ENCODE measurements at regions not wholly inside any gene's neighbourhood (a gene's known extent, or its start where the extent isn't known, plus 50 kb on each side); places are given as distances from the start of the nearest gene placed in this dataset.

DNA sequence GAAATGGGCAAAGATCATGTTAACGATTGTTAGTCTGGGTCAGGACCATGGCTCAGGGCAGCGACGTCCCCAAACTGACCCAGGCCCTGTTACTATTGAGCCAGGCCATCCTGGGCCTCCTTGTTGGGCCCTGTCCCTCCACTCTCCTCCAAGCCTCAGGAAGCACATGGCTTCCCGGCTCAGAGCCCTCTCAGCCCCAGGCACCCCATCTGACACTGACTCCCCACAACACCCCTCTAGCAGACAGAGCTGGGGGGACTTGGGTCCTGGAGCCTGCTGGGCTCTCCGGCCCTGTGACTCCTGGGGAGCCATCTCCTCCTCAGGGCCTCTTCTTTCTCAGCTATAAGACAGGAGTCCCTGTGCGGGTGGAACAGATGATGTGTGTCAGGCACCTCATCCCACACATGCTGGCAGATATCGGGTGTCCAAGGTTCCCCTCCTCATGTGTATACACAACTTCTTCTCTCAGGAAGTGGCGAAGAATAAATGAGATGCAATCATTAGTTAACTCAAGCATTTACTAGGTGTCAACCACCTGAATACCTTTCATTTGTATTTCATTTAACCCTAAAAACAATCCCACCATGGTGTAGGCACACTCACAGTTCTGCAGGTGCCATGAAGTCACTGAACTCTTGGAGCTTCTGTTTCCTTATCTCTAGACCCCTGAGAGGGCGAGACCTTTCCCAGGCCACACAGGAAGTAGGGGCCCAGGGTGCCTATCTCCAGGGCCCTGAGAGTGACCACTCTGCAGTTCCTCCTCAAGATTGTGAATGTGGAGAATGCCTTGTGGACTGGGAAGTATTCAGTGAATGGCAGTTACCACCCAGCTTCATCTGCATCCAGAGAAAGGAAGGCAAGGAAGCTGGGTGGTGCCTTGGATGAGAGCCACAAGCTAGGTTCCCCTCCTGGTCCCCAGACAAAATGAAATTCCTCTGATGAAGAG is 282.5 kb upstream of the TLE3 start (continued):
- TF ChIP-seq, protein P1, sequence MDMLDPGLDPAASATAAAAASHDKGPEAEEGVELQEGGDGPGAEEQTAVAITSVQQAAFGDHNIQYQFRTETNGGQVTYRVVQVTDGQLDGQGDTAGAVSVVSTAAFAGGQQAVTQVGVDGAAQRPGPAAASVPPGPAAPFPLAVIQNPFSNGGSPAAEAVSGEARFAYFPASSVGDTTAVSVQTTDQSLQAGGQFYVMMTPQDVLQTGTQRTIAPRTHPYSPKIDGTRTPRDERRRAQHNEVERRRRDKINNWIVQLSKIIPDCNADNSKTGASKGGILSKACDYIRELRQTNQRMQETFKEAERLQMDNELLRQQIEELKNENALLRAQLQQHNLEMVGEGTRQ (IDR thresholded peaks at IDR 0.05; ENCODE audit: low read depth, low read length): no peak

GRCh38 chr15:70379134-70379533 is 281.4 kb upstream of the TLE3 start:
- Histone ChIP-seq H3K4ac (ENCODE audit: low read depth, low read length) (no peak overlapping the region), H4K5ac (ENCODE audit: low read depth, low read length) (no peak overlapping the region), H3K79me1 (ENCODE audit: low read depth in 1 of 2, low read length in 2 of 2) (no peaks in the 10 kb centered on the region), H3K14ac (replicated peaks; ENCODE audit: low read depth, low read length) (no peak overlapping the region), H3K9ac (ENCODE audit: low read depth, low read length) (no peak overlapping the region), H3K27ac (ENCODE audit: insufficient read depth, low read length) (no peak overlapping the region), H4K20me1 (ENCODE audit: insufficient read depth, low read length) (no peaks in the 10 kb centered on the region), H3K23ac (ENCODE audit: low read depth, low read length) (no peak overlapping the region), H3K9me3 (ENCODE audit: control insufficient read depth, insufficient read depth, low read length) (peaks cover 9% of the 10 kb centered on the region), H3K56ac (ENCODE audit: extremely low read depth, insufficient read depth, low read length) (no peak overlapping the region), H3K18ac (ENCODE audit: low read depth, low read length) (no peak overlapping the region), H2BK5ac (ENCODE audit: low read depth, low read length, poor library complexity, severe bottlenecking) (no peak overlapping the region), H3K4me2 (ENCODE audit: low read depth, low read length) (no peak overlapping the region), H2BK120ac (ENCODE audit: low read depth, low read length) (no peak overlapping the region), H2AK9ac (replicated peaks; ENCODE audit: low read depth, low read length, poor library complexity) (no peak overlapping the region), H3K4me1 (ENCODE audit: control insufficient read depth, insufficient read depth, low read length) (no peaks in the 10 kb centered on the region), H3K27me3 (ENCODE audit: control insufficient read depth, insufficient read depth, low read length) (peaks cover 66% of the 10 kb centered on the region), H3K9me1 (ENCODE audit: insufficient read depth, low read length) (no peaks in the 10 kb centered on the region), H2BK20ac (ENCODE audit: low read depth, low read length) (no peak overlapping the region), H2AK5ac (ENCODE audit: low read depth, low read length) (no peak overlapping the region), H2AFZ (replicated peaks; ENCODE audit: low read length, poor library complexity) (no peak overlapping the region), H3K4me3 (ENCODE audit: insufficient read depth, low read depth, low read length) (no peak overlapping the region), H4K8ac (ENCODE audit: low read depth in 2 of 2, low read length in 2 of 2) (no peak overlapping the region), H4K91ac (ENCODE audit: insufficient read depth, low read depth, low read length) (no peak overlapping the region), H3K36me3 (ENCODE audit: control insufficient read depth, insufficient read depth, low read length) (no peaks in the 10 kb centered on the region), H2BK15ac (ENCODE audit: low read depth, low read length) (no peak overlapping the region)
- no peak for DNase-seq
- dilution Hi-C loops (cut with HindIII; ENCODE audit: low sequenced_read_pairs, unreplicated experiment) (no loop called here), intact Hi-C loops (cut with micrococcal nuclease) (loop anchor here (10.0 kb wide), 1 partner anchor 96 kb away; no protein-coding TSS in a partner anchor), in situ Hi-C loops (cut with MboI; ENCODE audit: low sequenced_read_pairs) (no loop called here)
- no peak for ATAC-seq (ENCODE audit: low read depth)
- POLR2A ChIA-PET (ENCODE audit: unreplicated experiment): no interaction called here
- no TSS peak for BruUV-seq (replicated peaks)
- CTCF ChIA-PET: no interaction called here
- WGBS, 2 experiments (ENCODE audit: extremely low coverage in 2 of 2, insufficient read length in 1 of 2): no CpG with 5 or more reads among the region's 9 CpGs
- TF ChIP-seq NFE2L2 (IDR thresholded peaks at IDR 0.05; ENCODE audit: low read depth, low read length) (no peak), CHD1 (IDR thresholded peaks at IDR 0.05; ENCODE audit: low read depth, low read length) (no peak), RAD21 (IDR thresholded peaks at IDR 0.05; ENCODE audit: low read length) (no peak), ELK1 (IDR thresholded peaks at IDR 0.05; ENCODE audit: borderline replicate concordance, low read depth, low read length) (no peak), FOS (IDR thresholded peaks at IDR 0.05; ENCODE audit: low read depth, low read length) (no peak), MXI1 (IDR thresholded peaks at IDR 0.05; ENCODE audit: borderline replicate concordance, low read depth, low read length) (no peak), BHLHE40 (IDR thresholded peaks at IDR 0.05; ENCODE audit: low read depth, low read length) (no peak), MAZ (IDR thresholded peaks at IDR 0.05; ENCODE audit: borderline replicate concordance, low read depth, low read length) (no peak), MAFK (IDR thresholded peaks at IDR 0.05; ENCODE audit: low read depth, low read length) (no peak), RCOR1 (IDR thresholded peaks at IDR 0.05; ENCODE audit: insufficient replicate concordance, low read length) (no peak), SMC3 (IDR thresholded peaks at IDR 0.05; ENCODE audit: low read depth, low read length) (no peak)
